ENCODE measurements at regions not wholly inside any gene's neighbourhood (a gene's known extent, or its start where the extent isn't known, plus 50 kb on each side); places are given as distances from the start of the nearest gene placed in this dataset.

- TF ChIP-seq CTCF (IDR thresholded peaks at IDR 0.05) (no peak), ZFX (IDR thresholded peaks at IDR 0.05; ENCODE audit: borderline replicate concordance) (no peak)
Observed at GRCh38 chr17:77889866-77890760, 68.4 kb upstream of the TNRC6C start.

Data from 22Rv1 (cell line).